MM.1S (cell line): ENCODE measurements at regions not wholly inside any gene's neighbourhood (a gene's known extent, or its start where the extent isn't known, plus 50 kb on each side); places are given as distances from the start of the nearest gene placed in this dataset.

ENCODE experiments used
- DNase-seq: peaks from one replicate; pipeline ENCODE4 v3.0.0-alpha.2; 2015
- H2AFZ ChIP-seq: fragments of 300-600 bp; sonication (generic); 2 replicates; pipeline ENCODE4 v1.6.0; 2016; ENCODE audit warnings: antibody characterized with exemption, low read length
- H3F3A ChIP-seq: fragments of 300-600 bp; sonication (generic); 2 replicates; pipeline ENCODE4 v1.6.1; 2016; ENCODE audit warnings: mild to moderate bottlenecking, antibody characterized with exemption, low read length, moderate library complexity, mixed read lengths; ENCODE audit not compliant: insufficient read depth
- H3K27ac ChIP-seq: fragments of 300-600 bp; sonication (generic); 2 replicates; pipeline ENCODE4 v1.5.1; 2016; ENCODE audit warnings: mild to moderate bottlenecking, low read length
- H3K27me3 ChIP-seq: fragments of 300-600 bp; sonication (generic); replicated peaks from 2 replicates; pipeline ENCODE4 v1.6.0; 2016; ENCODE audit warnings: low read length; ENCODE audit not compliant: insufficient read depth
- H3K36me3 ChIP-seq: fragments of 300-600 bp; sonication (generic); replicated peaks from 2 replicates; pipeline ENCODE4 v1.6.1; 2016; ENCODE audit warnings: mild to moderate bottlenecking, low read length, mixed read lengths; ENCODE audit not compliant: insufficient read depth
- H3K4me1 ChIP-seq: fragments of 300-600 bp; sonication (generic); 2 replicates; pipeline ENCODE4 v1.6.1; 2016; ENCODE audit warnings: low read length, mixed read lengths
- H3K4me2 ChIP-seq: fragments of 300-600 bp; sonication (generic); 2 replicates; pipeline ENCODE4 v1.6.0; 2016; ENCODE audit warnings: low read depth, low read length
- H3K4me3 ChIP-seq: fragments of 300-600 bp; sonication (generic); 2 replicates; pipeline ENCODE4 v1.5.1; 2016; ENCODE audit warnings: low read length, mixed read lengths
- H3K79me2 ChIP-seq: fragments of 300-600 bp; sonication (generic); 2 replicates; pipeline ENCODE4 v1.6.1; 2016; ENCODE audit warnings: mixed run types, low read length, mixed read lengths
- H3K9ac ChIP-seq: fragments of 300-600 bp; sonication (generic); 2 replicates; pipeline ENCODE4 v1.6.1; 2016; ENCODE audit warnings: low read length, mixed read lengths
- H3K9me2 ChIP-seq: fragments of 300-600 bp; sonication (generic); replicated peaks from 2 replicates; pipeline ENCODE4 v1.6.1; 2016; ENCODE audit warnings: mild to moderate bottlenecking, low read length, mixed read lengths; ENCODE audit not compliant: insufficient read depth
- H3K9me3 ChIP-seq: fragments of 300-600 bp; sonication (generic); replicated peaks from 2 replicates; pipeline ENCODE4 v1.6.1; 2016; ENCODE audit warnings: mild to moderate bottlenecking, low read length, mixed read lengths; ENCODE audit not compliant: insufficient read depth
- H4K20me1 ChIP-seq: fragments of 300-600 bp; sonication (generic); 2 replicates; pipeline ENCODE4 v1.6.1; 2016; ENCODE audit warnings: mild to moderate bottlenecking, low read length, moderate library complexity, mixed read lengths; ENCODE audit not compliant: insufficient read depth
- EZH2 ChIP-seq: fragments of 300-600 bp; sonication (generic); optimal IDR thresholded peaks from 2 replicates; pipeline ENCODE3; 2017; ENCODE audit warnings: low read depth, mild to moderate bottlenecking, antibody characterized with exemption, low read length, mixed read lengths
- EZH2phosphoT487 ChIP-seq: fragments of 300-600 bp; sonication (generic); IDR thresholded peaks from 2 replicates; pipeline ENCODE4 v1.6.1; 2018; ENCODE audit warnings: antibody characterized with exemption, low read length
- TF ChIP-seq, protein P1 (sequence below): fragments of 300-600 bp; sonication (generic); IDR thresholded peaks from 2 replicates; pipeline ENCODE4 v1.5.1; 2016; ENCODE audit warnings: antibody characterized with exemption, low read length, mixed read lengths

DNA sequence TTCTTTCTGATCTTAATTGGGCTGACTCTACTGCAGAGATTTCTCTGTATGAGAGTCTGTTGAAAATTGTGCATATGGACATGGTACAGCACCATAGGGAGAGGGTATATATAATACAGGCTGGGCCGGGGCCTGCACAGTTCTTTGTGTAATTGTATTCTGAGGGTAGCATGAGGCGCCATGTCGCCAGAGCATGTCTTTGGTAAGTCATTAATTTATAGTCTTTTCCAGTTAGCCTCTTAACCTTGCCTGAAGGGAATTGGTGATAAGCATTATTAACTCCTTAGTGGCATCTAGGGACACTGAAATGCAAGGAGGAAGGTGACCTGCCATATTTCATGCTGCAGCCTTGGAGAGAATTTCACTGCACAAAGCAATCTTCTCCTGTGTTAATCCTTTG is 569.9 kb downstream of the TMTC2 start:
- Histone ChIP-seq H3K4me2 (no peak overlapping the region), H3K9ac (no peak overlapping the region), H2AFZ (no peak overlapping the region), H3K9me2 (no peaks in the 10 kb centered on the region), H3K27ac (no peak overlapping the region), H3K79me2 (no peaks in the 10 kb centered on the region), H3F3A (no peaks in the 10 kb centered on the region), H4K20me1 (no peaks in the 10 kb centered on the region), H3K27me3 (no peaks in the 10 kb centered on the region), H3K4me1 (no peaks in the 10 kb centered on the region), H3K36me3 (no peaks in the 10 kb centered on the region), H3K4me3 (no peak overlapping the region), H3K9me3 (no peaks in the 10 kb centered on the region)
- TF ChIP-seq, protein P1, sequence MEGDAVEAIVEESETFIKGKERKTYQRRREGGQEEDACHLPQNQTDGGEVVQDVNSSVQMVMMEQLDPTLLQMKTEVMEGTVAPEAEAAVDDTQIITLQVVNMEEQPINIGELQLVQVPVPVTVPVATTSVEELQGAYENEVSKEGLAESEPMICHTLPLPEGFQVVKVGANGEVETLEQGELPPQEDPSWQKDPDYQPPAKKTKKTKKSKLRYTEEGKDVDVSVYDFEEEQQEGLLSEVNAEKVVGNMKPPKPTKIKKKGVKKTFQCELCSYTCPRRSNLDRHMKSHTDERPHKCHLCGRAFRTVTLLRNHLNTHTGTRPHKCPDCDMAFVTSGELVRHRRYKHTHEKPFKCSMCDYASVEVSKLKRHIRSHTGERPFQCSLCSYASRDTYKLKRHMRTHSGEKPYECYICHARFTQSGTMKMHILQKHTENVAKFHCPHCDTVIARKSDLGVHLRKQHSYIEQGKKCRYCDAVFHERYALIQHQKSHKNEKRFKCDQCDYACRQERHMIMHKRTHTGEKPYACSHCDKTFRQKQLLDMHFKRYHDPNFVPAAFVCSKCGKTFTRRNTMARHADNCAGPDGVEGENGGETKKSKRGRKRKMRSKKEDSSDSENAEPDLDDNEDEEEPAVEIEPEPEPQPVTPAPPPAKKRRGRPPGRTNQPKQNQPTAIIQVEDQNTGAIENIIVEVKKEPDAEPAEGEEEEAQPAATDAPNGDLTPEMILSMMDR: no peak
- TF ChIP-seq EZH2: no peak
- TF ChIP-seq EZH2phosphoT487: no peak
- no peak for DNase-seq

DNA sequence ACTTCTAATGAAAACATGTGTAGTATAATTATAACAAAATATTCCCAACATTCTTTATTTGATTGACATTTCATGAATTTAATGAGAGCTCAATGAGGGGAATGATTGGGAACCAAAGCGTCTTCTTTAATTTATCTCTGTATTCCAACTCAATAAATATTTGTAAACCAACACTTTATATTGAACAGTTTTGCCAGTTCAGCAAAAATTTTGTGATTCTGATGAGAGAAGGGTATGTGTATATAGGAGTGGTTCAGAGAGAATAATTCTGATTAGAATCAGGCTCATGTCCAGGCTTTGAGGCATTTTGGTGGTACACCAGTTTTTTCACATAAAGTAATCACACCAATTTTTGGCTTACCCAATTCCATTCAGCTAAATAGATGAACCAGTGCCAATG is 564.2 kb downstream of the TMTC2 start:
- H2AFZ ChIP-seq: no peak overlapping the region
- no peaks in the 10 kb centered on the region for H3K79me2 ChIP-seq
- no peak overlapping the region for H3K9ac ChIP-seq
- no peaks in the 10 kb centered on the region for H4K20me1 ChIP-seq
- H3K27ac ChIP-seq: no peak overlapping the region
- no peak for DNase-seq
- H3K4me2 ChIP-seq: no peak overlapping the region
- no peaks in the 10 kb centered on the region for H3K9me3 ChIP-seq
- H3K27me3 ChIP-seq: no peaks in the 10 kb centered on the region
- no peaks in the 10 kb centered on the region for H3F3A ChIP-seq
- TF ChIP-seq EZH2phosphoT487: no peak
- TF ChIP-seq EZH2: no peak
- TF ChIP-seq, protein P1: no peak
- H3K9me2 ChIP-seq: no peaks in the 10 kb centered on the region
- H3K4me3 ChIP-seq: no peak overlapping the region
- H3K36me3 ChIP-seq: no peaks in the 10 kb centered on the region
- no peaks in the 10 kb centered on the region for H3K4me1 ChIP-seq

DNA sequence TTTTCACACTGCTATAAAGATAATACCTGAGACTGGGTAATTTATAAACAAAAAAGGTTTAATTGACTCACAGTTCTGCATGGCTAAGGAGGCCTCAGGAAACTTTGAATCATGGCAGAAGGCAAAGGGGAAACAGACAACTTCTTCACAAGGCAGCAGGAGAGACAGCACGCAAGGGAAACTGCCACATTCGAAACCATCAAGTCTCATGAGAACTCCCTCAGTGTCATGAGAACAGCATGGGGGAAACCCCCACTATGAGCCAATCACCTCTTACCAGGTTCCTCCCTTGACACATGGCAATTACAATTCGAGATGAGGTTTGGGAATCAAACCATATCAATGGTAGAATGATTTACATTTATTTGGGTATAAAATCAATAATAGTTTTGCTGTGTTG is 558.5 kb downstream of the TMTC2 start:
- Histone ChIP-seq H3K27ac (no peak overlapping the region), H3K4me1 (no peaks in the 10 kb centered on the region), H3K4me2 (no peak overlapping the region), H3K36me3 (no peaks in the 10 kb centered on the region), H3F3A (no peaks in the 10 kb centered on the region), H3K79me2 (no peaks in the 10 kb centered on the region), H3K9ac (no peak overlapping the region), H4K20me1 (no peaks in the 10 kb centered on the region), H3K4me3 (no peak overlapping the region), H3K9me3 (no peaks in the 10 kb centered on the region), H2AFZ (no peak overlapping the region), H3K9me2 (no peaks in the 10 kb centered on the region), H3K27me3 (no peaks in the 10 kb centered on the region)
- TF ChIP-seq EZH2: no peak
- TF ChIP-seq, protein P1: no peak
- DNase-seq: no peak
